Stimulated activated CD4-positive, alpha-beta T cell treated with anti-CD3 and anti-CD28 coated beads, TNF-alpha, amount 100 ng/mL, for 24 hours (primary cell): ENCODE measurements at regions not wholly inside any gene's neighbourhood (a gene's known extent, or its start where the extent isn't known, plus 50 kb on each side); places are given as distances from the start of the nearest gene placed in this dataset.
"Not testable (repeated sequence)": the region's sequence is repeated elsewhere in the genome, so short reads cannot be mapped to it uniquely, and the experiment has no call there.

Experiments used
- DNase-seq, 3 experiments: peaks; one replicate each; pipeline ENCODE4 v3.0.0-alpha.2; 2020; ENCODE audit warnings: low read depth in 3 of 3

DNA sequence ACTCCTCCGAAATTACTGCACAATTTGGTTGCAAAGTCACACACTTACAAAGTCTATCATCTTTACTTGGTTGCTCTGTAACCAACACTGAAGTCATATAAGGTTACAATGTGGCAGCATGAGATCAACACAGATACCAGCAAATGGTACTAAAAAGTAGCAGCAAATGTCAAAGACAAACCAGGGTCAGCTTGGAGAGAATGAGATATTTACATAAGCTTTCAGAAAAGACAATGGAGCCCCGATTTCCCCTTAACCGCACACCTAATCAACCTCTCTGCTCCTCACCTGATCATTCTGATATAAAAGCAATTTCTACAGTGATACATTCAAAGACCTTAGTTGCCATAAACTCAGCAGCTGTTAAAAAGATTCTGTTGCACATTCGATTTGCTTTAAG is 76.4 kb upstream of the FOXN3 start:
- DNase-seq: no peak

DNA sequence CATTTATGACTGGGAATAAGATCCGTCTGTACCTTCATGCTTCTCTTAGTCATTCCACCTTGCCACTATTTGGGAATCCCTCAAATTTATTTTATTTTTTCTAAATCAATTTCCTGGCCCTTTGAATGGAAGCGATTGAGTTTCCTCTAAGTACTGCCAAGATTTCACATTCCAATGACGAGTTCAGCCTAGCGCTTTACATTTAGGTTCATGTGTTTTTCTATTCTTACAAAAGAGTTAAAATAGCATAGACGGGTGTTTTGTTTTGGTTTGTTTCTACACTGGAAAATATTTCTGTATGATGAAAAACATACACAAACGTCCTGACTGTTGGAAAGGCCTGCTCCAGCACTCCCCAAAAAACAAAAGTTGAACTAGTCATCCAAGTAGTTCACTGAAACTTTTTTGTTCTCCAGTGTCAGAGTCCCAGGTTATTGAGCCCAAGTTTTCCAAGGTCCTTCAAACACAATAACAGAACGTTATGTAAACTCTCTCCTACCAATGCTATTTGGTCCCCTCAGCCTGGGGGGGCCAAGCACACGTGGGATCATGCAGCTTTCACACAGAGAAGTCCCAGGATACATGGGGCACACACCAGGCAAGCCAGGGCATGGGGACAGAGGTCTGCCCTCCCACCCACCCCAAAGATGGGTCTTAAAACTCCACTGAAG is 74.8 kb upstream of the FOXN3 start:
- no peak for DNase-seq

DNA sequence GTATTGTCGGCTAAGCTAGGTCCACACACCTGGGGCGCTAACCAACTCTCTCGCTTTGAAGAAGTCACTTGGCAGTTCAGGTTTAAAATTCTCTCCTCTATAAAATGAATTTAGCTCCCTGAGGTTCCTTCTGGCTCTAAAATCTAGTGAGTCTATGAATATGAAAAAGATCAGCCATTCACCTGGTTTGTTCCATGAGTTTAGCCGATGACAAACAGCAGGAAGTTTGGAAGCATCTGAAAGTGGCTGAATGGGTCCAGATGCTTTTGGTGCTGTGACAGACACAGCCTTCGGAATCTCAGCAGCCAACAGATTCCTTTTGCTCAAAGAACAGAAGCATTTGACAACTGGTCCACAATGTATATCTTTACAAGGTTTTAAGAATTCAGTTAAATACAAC is 73.4 kb upstream of the FOXN3 start:
- no peak for DNase-seq

DNA sequence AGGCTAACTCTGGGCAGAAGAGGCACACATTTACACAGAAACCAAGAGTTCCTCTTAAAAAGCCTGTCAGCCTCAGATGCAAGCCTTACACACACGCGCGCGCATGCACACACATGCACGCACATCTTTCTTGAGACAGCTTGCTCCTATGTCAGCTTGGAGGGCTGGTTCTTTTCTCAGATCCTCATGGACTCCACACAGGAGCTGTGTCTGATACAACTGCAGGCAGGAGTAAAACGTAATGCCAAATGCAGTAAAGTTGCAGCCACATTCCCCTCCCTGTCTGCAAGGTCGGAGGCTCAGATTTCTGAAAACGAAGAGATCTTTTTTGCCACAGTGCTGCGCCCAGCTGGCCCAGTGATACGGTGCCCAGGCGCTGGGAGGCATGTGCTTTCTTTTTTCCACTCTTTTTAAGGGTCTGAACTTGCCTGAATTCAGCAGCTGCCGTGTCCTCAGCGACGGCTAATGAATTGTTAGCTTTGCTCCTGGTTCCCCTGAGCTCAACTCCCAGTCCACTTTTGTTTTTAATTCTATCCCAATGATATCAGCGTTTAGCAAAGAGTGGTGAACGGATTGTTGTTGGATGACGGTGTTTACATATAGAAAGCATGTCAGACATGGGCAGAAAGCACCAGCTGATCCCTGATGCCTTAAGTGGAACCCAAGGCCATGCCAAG is 72.9 kb upstream of the FOXN3 start:
- no peak for DNase-seq

DNA sequence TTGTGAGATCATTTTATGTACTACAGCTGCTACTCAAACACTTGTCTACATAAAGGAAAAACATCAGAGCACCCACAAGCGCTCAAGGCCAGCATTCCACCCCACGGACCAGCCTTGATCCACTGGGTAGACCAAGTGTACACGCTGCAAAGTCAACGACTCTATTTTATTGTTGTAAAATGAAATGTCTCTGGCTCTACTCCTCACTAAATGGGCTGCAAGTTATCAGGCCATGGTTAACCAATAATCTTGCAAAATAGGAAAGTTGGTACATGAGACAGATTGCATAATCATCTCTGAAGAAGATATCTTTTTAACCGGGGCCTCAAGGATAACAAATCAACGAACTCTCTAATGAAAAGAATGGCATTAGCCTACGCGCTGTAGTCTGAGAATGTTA is 69.9 kb upstream of the FOXN3 start:
- DNase-seq: no peak

DNA sequence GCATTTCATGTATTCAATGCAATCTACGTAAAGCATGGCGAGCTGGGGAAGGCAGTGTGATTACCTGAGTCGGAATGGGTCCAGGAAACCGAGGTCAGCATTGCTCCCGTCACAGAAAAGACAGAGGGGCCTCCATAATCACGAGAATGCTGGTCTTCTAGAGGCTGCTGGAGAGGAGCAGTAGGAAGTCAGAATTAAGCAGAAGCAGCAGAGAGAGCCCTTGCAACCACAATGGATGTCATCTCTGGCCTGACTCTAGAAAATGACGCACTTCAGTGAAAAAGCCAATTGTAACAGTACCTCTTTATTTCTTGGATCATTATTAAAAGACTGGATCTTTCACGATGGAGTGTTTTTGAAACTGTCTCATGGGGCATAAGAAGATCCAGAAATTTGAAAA is 69.5 kb upstream of the FOXN3 start:
- no peak for DNase-seq

DNA sequence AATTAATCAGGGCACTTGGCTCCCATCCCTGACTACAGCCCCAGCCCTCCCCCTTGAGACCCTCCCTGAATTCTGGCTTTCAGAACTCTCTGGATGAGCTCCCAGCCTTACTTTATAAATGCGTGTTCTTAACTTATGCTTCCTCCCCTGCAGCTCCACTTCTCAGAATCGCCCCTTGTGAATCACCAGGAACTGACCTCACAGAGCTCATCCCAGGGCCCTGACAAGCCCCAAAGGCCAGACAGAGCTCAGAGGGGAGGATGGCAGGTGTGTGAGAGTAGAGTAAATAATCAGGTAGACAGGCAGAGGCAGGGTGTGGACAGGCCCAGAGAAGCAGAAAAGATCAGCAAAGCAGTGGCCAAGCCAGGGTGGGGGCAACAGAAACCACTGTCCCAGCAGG is 68.2 kb upstream of the FOXN3 start:
- no peak for DNase-seq

DNA sequence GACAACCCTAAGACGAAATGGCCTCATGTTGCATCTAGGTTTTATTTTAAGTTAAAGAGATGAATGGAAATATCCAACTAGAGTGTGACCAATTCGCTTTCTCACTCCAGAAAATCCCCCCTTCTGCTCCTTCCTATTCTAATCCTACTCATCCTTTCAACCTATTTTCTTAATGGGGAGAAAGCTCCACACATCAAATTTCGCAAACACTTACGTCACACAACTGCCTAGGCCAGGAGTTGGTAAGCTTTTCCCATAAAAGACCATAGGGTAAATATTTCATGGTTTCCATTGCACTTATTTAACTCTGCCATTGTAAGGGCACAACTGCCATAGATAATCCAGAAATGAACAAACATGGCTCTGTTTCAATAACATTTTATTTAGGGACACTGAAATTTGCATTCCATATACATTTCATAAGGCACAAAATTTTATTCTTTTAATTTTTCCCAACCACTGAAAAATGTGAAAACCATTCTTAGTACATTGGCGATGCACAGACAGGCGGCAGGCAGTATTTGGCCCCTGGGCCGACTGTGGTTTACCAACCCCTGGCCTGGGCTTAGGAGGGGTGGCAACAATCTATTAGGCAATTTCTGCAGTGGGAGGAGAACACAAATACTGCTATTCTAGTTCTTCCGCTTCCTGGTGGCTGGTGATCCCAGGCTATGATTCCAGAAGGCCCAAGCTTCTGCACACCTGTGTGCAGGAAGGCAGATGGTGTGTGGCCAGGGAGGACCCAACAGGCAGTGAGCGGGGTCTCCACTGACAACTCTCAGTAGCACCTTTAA is 67.2 kb upstream of the FOXN3 start:
- DNase-seq: no peak

DNA sequence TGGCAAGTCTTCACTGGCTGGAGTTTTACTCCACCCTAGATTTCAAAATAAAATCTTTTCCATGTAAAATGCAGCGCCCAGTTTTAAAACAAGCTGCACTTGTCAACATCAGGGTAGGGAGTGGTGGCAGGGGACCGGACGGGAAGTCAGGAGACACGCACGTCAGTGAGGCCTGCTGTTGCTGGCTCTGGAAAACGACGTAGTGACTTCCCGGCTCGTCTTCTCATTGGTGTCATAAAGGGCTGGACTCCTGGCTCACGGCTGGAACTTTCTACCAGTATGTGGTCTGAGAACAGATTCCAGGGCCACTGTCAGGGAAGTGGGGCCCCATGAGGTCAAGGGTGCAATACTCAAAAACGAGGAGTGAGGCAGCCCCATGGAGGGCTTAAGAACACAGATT is 64.2 kb upstream of the FOXN3 start:
- no peak for DNase-seq

DNA sequence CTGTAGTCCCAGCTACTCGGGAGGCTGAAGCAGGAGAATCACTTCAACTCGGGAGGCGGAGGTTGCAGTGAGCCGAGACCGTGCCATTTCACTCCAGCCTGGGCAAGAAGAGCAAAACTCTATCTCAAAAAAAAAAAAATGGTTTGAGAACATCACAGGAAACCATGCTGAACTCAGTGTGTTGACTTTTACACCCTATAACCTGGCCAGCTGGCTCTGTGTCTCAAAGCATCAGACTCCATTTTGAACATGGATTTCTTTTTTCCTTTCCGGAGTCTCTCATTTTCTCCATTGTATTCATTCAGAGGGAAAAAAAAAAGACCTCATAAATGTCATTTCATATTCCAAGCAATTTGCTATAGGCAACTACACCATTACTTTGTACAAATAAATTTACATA is 63.2 kb upstream of the FOXN3 start:
- no peak for DNase-seq

DNA sequence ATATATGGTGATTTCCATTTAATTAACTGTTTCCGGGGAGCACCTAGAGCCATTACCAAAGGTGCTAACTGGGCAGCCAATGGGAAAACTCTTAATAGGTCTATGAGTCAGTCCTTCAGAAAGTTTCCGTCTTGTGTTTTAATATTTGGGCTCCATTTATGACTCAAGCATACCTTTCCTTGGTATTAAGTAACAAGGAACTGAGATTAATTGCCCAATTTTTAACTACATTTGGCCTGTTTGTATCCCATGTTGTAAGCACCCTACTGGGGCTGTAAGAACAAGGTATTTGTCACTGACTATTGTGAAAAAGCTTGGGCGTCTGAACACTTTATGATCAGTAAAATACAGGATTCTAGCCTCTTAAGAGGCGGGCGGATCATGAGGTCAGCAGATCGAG is 62.8 kb upstream of the FOXN3 start:
- DNase-seq: no peak

DNA sequence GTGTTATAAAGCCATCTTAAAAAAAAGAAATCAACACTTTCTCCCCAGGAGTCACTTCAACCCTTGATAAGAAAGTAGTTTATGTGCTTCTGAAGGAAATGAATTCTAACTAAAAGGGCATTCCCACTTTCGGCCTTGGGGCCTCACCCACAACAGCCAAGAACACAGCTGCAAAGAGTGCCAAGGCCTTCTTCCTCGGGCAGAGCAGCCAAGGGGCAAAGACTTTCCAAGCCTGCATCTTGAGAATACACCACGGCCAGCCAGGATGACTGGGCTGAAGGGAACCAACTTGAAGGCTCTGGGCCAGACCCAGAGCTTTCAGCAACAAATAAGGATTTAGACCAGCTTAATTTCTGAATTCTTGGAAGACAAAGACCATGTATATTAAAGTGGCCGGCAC is 60.4 kb upstream of the FOXN3 start:
- DNase-seq: no peak

DNA sequence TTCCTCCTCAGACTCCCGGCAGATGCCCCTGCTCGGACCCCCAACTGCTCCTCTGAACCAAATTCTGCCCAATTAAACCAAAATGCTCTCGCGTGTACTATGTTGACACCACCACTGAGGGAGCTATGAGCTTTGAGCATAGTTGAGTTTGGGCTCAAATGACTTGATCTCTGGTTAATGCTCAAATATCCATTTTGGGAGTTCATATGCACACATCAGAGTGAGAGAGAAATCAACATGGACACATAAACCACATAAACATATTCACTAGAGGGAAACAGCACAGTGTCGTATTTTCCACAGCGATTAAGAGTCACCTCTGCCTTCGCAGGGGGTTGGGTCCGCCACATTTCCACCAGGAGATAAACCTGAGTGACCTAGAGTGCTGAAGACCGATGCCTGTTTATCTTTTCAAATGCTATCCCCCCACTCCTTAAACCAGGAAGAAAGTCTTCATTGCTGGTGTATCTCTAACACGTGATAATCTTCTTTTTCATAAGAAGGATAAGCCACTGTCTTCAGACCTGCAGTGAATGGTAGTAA is 59.4 kb upstream of the FOXN3 start:
- no peak for DNase-seq

DNA sequence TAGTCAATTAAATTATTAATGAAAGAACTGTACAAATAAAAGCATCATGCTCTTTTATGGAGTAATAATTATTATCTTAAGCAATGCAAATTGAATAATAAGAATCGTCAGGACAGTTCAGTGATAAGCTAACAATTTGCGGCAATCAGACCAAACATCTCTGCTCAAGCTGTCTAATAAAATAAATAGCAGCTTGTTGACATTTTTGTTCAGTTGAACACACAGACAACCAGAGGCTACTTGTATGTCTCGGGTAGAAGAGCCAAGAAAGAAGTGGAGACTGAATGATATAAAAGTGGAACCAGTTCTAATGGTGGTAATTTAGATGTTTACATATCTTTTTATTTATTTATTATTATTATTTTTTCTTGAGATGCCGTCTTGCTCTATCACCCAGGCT is 57.4 kb upstream of the FOXN3 start:
- no peak for DNase-seq

DNA sequence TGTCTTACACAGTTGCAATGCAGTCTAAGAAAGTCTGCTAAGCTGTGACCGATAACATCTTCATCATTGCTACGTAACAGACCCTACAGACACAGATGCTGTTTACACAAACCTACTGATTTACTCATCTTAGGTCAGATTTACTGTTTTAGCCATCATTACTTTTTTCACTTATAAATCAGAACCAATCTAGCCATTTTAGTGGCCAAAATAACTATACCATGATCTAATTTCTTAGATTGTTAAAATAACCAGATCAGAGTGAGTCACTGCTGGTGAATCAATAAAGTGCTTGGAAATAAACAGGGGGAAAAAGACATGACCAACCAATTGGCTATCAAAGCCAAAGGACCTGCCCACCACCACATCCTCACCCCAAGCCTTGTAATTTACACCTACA is 57.0 kb upstream of the FOXN3 start:
- no peak for DNase-seq

DNA sequence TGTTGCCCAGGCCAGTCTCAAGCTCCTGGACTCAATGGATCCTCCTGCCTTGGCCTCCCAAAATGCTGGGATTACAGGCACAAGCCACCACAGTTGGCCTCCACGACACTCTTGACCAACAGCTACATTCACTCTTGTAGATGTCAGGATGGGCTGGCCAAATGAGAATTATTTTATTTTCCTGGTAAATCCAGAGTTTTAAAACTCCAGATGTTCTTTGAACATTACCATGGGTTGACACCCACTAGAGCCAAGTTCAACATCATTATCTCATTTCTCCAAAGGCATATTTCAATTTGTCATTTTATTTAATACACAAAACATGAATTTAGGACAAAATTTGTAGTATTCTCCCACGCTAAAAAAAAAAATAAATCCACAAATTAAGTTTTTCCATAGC is 56.5 kb upstream of the FOXN3 start:
- no peak for DNase-seq

DNA sequence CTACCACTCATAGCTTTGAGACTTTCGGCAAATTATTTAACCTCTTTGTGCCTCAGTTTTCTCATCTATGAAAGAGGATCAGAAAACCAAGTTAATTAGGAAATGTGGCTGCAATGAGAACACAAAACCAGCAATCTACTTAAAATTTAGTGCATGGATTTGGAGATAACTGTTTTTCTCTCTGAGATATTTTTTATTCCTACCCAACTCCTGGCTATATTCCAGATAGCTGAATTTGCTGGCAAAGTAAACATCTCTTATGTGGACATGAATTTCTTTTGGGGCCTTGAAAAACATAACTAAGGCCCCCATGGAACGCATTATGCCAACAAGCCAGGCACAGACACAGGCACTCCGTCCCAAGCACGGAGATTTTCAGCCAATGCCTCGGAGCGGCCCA is 53.4 kb upstream of the FOXN3 start:
- no peak for DNase-seq

DNA sequence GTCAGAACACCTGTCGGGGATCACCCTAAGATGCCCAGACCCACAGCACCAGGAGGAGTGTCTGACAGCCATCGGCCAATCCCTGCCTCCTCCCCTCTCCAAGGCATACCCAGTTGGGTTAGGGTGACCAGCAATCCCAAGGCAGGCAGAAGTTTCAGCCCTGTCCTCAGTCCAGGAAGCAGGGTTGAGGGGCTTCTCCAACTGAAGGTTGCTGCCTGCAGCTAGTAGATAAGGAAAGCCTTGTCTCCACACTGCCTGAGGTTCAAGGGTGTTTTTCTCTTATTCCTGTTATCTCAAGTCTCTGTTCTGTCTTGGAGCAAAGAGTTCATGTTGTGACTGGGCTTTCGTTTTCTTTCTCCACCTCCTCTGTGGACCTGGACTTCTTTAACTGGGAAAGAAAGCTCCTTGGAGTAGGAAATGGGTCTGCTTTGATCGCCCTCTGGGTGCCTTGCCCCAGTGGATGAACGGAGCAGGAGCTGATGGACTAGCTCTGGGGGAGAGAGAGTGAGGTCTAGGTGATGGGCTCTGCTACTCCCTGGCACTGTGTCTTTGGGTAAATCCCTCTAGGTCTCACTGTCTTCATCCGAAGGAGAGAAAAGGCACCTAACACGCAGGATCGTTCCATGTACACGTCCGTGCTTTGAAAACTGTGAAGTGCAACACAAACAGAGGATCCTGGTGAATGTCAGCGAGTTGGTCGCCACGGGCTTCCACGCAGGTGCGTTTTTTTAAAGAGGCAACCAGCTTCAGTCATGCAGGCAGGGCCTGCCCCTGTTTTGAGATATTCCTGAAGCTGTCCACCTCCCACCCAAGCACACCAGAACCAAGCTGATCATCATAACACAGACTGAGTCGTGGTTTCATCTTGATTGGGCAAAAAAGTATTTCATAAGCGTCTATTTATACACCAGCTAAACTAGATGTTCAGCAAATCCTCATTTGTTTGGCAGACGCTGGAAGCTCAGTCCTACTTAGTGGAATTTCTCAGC is 52.5 kb upstream of the FOXN3 start:
- DNase-seq: no peak

DNA sequence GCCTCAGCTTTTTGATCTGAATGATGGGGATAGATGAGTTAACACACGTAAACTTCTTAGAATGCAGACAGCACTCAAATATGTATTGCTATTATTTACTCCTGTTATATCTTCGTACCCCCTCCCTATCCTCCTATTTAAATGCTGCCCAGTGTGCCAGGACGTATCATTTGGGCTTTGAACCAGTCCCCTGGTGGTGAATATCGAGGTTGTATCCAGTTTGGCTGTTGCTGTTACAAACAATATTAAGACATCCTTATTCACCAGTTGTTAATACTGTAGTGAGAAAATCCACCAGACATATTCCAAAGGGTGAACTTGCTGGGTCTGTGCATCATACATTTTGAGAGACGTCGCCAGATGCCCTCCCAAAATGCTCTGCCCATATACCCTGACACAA is 51.5 kb upstream of the FOXN3 start:
- DNase-seq: no peak

DNA sequence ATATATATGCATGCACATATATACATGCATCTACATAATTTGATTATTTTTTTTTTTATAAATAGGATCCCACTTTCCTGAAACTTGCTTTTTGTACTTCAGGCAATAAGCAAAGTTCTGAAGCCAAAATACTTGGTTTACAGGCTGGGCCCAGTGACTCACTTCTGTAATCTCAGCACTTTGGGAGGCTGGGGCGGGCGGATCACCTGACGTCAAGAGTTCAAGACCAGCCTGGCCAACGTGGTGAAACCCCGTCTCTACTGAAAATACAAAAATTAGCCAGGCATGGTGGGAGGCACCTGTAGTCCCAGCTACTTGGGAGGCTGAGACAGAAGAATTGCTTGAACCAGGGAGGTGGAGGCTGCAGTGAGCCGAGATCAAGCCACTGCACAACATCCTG is 51.0 kb upstream of the FOXN3 start:
- not testable (repeated sequence) for DNase-seq

DNA sequence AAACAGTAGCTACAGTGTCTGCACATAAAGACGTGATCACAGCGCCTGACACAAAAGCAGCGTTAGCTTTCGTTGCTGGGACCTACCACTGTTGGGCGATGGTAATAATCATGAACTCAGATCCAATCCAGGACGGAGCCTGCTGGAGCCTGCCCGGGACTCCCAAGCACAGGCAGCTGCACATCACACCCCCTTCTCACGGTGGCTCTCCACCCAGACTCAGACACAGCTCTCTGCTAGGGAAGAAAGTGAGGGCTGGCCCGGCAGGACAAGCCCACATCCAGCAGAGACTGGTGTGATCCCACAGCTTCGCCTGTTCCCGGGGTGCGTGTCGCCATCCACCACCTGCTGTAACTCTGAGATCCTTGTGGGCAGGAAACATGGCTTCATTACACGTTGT is 49.9 kb upstream of the FOXN3 start:
- DNase-seq: no peak
